Mesenchymal stem cell (in vitro differentiated cells and primary cell): ENCODE measurements at regions not wholly inside any gene's neighbourhood (a gene's known extent, or its start where the extent isn't known, plus 50 kb on each side); places are given as distances from the start of the nearest gene placed in this dataset.

Source experiments
- DNase-seq: peaks from one replicate; pipeline ENCODE4 v3.0.0-alpha.2; 2013
- H2AFZ ChIP-seq: one replicate; pipeline ENCODE4 v1.6.1; 2013; ENCODE audit warnings: low read depth, mild to moderate bottlenecking, control low read depth, inconsistent platforms, low read length, moderate library complexity
- H2AK5ac ChIP-seq: 2 replicates; pipeline ENCODE4 v1.6.1; 2013; ENCODE audit warnings: low read length, moderate library complexity, mild to moderate bottlenecking, inconsistent platforms; ENCODE audit not compliant: severe bottlenecking
- H2BK120ac ChIP-seq: one replicate; pipeline ENCODE4 v1.6.1; 2013; ENCODE audit warnings: low read depth, mild to moderate bottlenecking, inconsistent platforms, low read length, moderate library complexity
- H2BK12ac ChIP-seq, 2 experiments: one replicate each; pipeline ENCODE4 v1.6.1; 2013; ENCODE audit warnings: inconsistent platforms in 2 of 2, low read length in 2 of 2, mild to moderate bottlenecking in 2 of 2, moderate library complexity in 2 of 2, control low read depth in 1 of 2
- H2BK15ac ChIP-seq: one replicate; pipeline ENCODE4 v1.6.1; 2013; ENCODE audit warnings: mild to moderate bottlenecking, low read depth, inconsistent platforms; ENCODE audit not compliant: poor library complexity, severe bottlenecking
- H2BK5ac ChIP-seq: 2 replicates; pipeline ENCODE4 v1.6.1; 2013; ENCODE audit warnings: low read depth, mild to moderate bottlenecking, low read length, control low read depth, inconsistent platforms; ENCODE audit not compliant: poor library complexity, severe bottlenecking
- H3K14ac ChIP-seq, 2 experiments: one replicate each; pipeline ENCODE4 v1.6.1; 2013; ENCODE audit warnings: inconsistent platforms in 2 of 2, low read length in 2 of 2, control low read depth in 1 of 2, mild to moderate bottlenecking in 1 of 2, moderate library complexity in 1 of 2
- H3K18ac ChIP-seq, 2 experiments: one replicate each; pipeline ENCODE4 v1.6.1; 2013; ENCODE audit warnings: inconsistent platforms in 2 of 2, low read length in 2 of 2, control low read depth in 1 of 2, low read depth in 1 of 2, mild to moderate bottlenecking in 1 of 2
- H3K23ac ChIP-seq, 2 experiments: one replicate each; pipeline ENCODE4 v1.6.1; 2013; ENCODE audit warnings: inconsistent platforms in 2 of 2, low read length in 2 of 2, mild to moderate bottlenecking in 2 of 2, moderate library complexity in 2 of 2, control low read depth in 1 of 2
- H3K27ac ChIP-seq: 2 replicates; pipeline ENCODE4 v1.5.1; 2013; ENCODE audit warnings: mild to moderate bottlenecking, moderate library complexity, low read length, control low read depth, inconsistent platforms; ENCODE audit not compliant: poor library complexity, severe bottlenecking
- H3K27me3 ChIP-seq, 2 experiments: 2 replicates each; pipeline versions ENCODE4 v1.6.1 to v1.7.0; 2013; ENCODE audit warnings: low read length in 2 of 2, mild to moderate bottlenecking in 2 of 2, moderate library complexity in 2 of 2, control low read depth in 1 of 2, inconsistent platforms in 1 of 2; ENCODE audit not compliant: control insufficient read depth in 1 of 2, insufficient read depth in 1 of 2
- H3K36me3 ChIP-seq, 2 experiments: 2 replicates each; pipeline versions ENCODE4 v1.6.1 to v1.7.0; 2013; ENCODE audit warnings: low read length in 2 of 2, control low read depth in 1 of 2, inconsistent platforms in 1 of 2, low read depth in 1 of 2, mild to moderate bottlenecking in 1 of 2; ENCODE audit not compliant: insufficient read depth in 2 of 2, control insufficient read depth in 1 of 2
- H3K4ac ChIP-seq, 2 experiments: one replicate each; pipeline ENCODE4 v1.6.1; 2013; ENCODE audit warnings: inconsistent platforms in 2 of 2, low read length in 2 of 2, mild to moderate bottlenecking in 2 of 2, moderate library complexity in 2 of 2, control low read depth in 1 of 2, low read depth in 1 of 2
- H3K4me1 ChIP-seq: 2 replicates; pipeline ENCODE4 v1.6.1; 2013; ENCODE audit warnings: low read depth, low read length, control low read depth; ENCODE audit not compliant: control insufficient read depth, insufficient read depth
- H3K4me2 ChIP-seq: 2 replicates; pipeline ENCODE4 v1.6.1; 2013; ENCODE audit warnings: low read length, mild to moderate bottlenecking, inconsistent platforms; ENCODE audit not compliant: poor library complexity, severe bottlenecking
- H3K4me3 ChIP-seq, 2 experiments: 2 replicates each; pipeline versions ENCODE4 v1.5.1 to v1.7.0; 2013; ENCODE audit warnings: low read length in 2 of 2, mild to moderate bottlenecking in 2 of 2, control low read depth in 1 of 2, low read depth in 1 of 2; ENCODE audit not compliant: insufficient read depth in 1 of 2
- H3K79me1 ChIP-seq: replicated peaks from 2 replicates; pipeline ENCODE4 v1.6.1; 2013; ENCODE audit warnings: mild to moderate bottlenecking, control low read depth, low read length, inconsistent platforms; ENCODE audit not compliant: poor library complexity, severe bottlenecking
- H3K9ac ChIP-seq: 2 replicates; pipeline ENCODE4 v1.7.0; 2013; ENCODE audit warnings: mild to moderate bottlenecking, low read length, moderate library complexity
- H3K9me3 ChIP-seq: 2 replicates; pipeline ENCODE4 v1.7.0; 2013; ENCODE audit warnings: mild to moderate bottlenecking, low read length; ENCODE audit not compliant: control insufficient read depth
- H4K8ac ChIP-seq: one replicate; pipeline ENCODE4 v1.6.1; 2013; ENCODE audit warnings: inconsistent platforms, mild to moderate bottlenecking, low read length, moderate library complexity
- H4K91ac ChIP-seq: one replicate; pipeline ENCODE4 v1.6.1; 2013; ENCODE audit warnings: mild to moderate bottlenecking, low read length, inconsistent platforms
- WGBS: methylation state at CpG from one replicate; pipeline ENCODE4 v1.1.7; 2013; ENCODE audit warnings: mixed read lengths; 5-methylcytosine and 5-hydroxymethylcytosine counted together

DNA sequence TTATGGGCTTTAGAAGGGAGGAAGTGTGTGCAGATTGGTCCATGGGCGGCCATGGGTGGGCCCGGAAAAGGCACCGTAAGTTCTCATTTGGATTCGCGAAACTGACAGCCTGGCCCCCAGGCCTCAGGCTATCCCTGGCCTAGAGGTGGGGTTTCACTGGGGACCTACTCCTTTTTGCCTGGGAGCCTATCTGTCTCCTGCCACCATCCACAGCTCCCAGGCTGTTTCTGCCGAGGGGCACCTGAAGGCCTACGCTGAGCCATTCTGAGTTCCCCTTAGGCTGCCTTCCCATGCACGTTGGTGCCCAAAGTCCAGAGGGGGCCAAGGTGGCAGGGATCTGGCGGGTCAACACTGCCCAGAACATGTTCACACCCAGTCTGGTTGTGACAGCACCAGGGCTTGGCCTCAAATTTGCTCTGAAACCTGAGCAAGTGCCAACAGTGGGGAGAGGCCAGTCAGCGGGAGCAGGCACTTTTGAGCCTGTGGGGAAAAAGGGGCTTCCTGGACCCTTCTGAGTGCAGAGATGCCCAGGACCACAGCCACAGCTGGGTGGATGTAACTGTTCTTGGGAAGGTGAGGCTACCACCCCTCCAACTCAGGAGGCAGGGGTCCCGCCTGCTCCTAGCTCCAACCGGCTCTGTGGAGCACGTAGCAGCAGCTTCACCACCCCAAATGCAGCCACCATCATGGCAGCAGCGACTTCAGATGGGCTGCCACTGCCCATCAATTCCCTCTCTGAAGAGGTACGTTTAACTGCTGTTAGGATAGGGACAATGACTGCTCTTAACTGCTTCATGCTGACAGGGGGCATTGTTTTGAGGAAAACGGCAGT, 73.6 kb upstream of the ZNF804A start:
- Histone ChIP-seq H2AK5ac (no peak overlapping the region), H3K27me3 (no peaks in the 10 kb centered on the region), H3K79me1 (no peaks in the 10 kb centered on the region), H2BK5ac (no peak overlapping the region), H2BK15ac (no peak overlapping the region), H2BK12ac (no peak overlapping the region), H2AFZ (no peak overlapping the region), H3K18ac (no peak overlapping the region), H4K8ac (no peak overlapping the region), H3K4me3 (no peak overlapping the region), H3K4me1 (no peaks in the 10 kb centered on the region), H3K9me3 (peaks cover 39% of the 10 kb centered on the region), H3K14ac (no peak overlapping the region), H3K27ac (no peak overlapping the region), H3K4me2 (no peak overlapping the region), H3K9ac (no peak overlapping the region), H2BK120ac (no peak overlapping the region), H3K23ac (peak overlapping the region in 1 of 2 experiments; percentile 11), H4K91ac (no peak overlapping the region), H3K4ac (no peak overlapping the region), H3K36me3 (no peaks in the 10 kb centered on the region)
- WGBS: 87% methylated on average over 16 of the region's 16 CpGs
- no peak for DNase-seq

DNA sequence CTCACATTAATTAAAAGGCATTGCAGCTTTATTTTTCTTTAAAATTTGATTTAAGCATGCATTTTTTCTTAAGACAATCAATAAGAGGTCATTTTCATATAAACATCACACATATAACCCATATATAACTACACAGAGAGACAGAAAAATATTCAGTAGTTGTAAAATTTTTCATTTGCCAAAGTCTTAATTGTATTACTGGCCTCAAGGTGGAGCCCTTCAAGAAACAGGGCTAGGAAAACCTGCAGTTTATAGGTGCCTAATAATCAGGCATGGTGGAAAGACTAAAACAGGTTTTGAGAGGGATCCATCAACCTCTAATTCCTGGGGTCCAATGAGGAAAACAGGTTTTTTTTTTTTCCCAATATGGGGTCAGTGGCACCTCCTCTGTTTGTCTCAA, 71.3 kb upstream of the ZNF804A start:
- Histone ChIP-seq H3K18ac (no peak overlapping the region), H3K23ac (no peak overlapping the region), H2BK12ac (no peak overlapping the region), H2BK120ac (no peak overlapping the region), H3K4me2 (no peak overlapping the region), H2AFZ (no peak overlapping the region), H3K4ac (no peak overlapping the region), H3K4me3 (no peak overlapping the region), H3K9me3 (peaks cover 39% of the 10 kb centered on the region), H3K36me3 (no peaks in the 10 kb centered on the region), H3K27ac (no peak overlapping the region), H3K27me3 (no peaks in the 10 kb centered on the region), H2BK15ac (no peak overlapping the region), H2BK5ac (no peak overlapping the region), H3K79me1 (no peaks in the 10 kb centered on the region), H3K9ac (no peak overlapping the region), H3K4me1 (no peaks in the 10 kb centered on the region), H4K91ac (no peak overlapping the region), H4K8ac (no peak overlapping the region), H3K14ac (no peak overlapping the region), H2AK5ac (no peak overlapping the region)
- no peak for DNase-seq

DNA sequence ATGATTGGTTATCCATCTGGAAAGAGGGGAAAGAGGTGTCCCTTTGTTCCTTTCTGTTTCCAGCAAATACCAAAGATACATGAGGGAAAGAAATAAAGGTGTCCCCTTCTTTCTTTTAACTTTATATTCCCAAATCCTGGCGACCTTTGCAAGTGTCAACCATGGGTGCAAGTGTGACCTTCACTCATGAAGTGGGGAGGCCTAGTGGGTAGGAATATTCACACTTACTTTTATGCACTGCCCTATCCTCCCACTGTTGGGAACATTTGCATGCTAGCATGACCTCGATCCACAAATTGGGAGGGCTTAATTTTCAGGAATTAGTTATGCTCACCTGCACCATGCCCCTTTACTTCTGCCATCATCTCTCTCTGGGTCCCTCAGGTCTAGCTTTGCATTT, 70.2 kb upstream of the ZNF804A start:
- H2BK12ac ChIP-seq: no peak overlapping the region
- DNase-seq: no peak
- WGBS: 55% methylated on average over 2 of the region's 2 CpGs

DNA sequence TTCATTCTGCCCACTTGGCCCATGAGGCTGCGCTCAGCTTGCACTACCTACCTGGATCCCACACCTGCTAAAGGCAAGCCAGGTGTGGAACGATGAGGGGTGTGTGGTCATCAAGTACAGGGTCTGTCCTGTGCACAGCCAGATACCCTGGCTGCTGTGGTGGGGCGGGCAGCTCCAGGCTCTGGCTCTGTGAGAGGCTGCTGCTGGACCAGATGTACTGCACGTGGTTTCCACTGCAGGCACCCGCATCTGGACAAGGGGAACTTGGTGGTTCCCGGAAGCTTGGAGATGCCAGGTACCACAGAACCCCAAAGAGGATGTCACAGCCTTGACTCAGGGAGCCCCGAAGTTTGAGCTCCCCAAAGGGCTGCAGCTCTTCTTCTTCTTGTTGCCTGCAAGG, 68.1 kb upstream of the ZNF804A start:
- H2BK15ac ChIP-seq: no peak overlapping the region
- no peak overlapping the region for H3K4me3 ChIP-seq
- no peak overlapping the region for H2BK12ac ChIP-seq
- H2BK120ac ChIP-seq: no peak overlapping the region
- no peak overlapping the region for H2BK5ac ChIP-seq
- H2AK5ac ChIP-seq: no peak overlapping the region
- H3K36me3 ChIP-seq: no peaks in the 10 kb centered on the region
- H3K4me1 ChIP-seq: no peaks in the 10 kb centered on the region
- WGBS: 84% methylated on average over 7 of the region's 7 CpGs
- peaks cover 35% of the 10 kb centered on the region for H3K9me3 ChIP-seq
- no peak for DNase-seq
- H3K27me3 ChIP-seq: no peaks in the 10 kb centered on the region
- no peak overlapping the region for H2AFZ ChIP-seq
- H3K27ac ChIP-seq: no peak overlapping the region
- no peaks in the 10 kb centered on the region for H3K79me1 ChIP-seq
- H3K14ac ChIP-seq: no peak overlapping the region
- H4K91ac ChIP-seq: no peak overlapping the region
- H3K18ac ChIP-seq: no peak overlapping the region
- H3K9ac ChIP-seq: no peak overlapping the region
- H3K4me2 ChIP-seq: no peak overlapping the region
- H3K23ac ChIP-seq: no peak overlapping the region
- H4K8ac ChIP-seq: no peak overlapping the region
- H3K4ac ChIP-seq: no peak overlapping the region

More for the DNA sequence above, 70.2 kb upstream of the ZNF804A start:
- Histone ChIP-seq H3K4me3 (peak overlapping the region in 1 of 2 experiments; percentile 18), H3K27me3 (no peaks in the 10 kb centered on the region), H3K4me2 (no peak overlapping the region), H4K91ac (no peak overlapping the region), H3K79me1 (no peaks in the 10 kb centered on the region), H2BK120ac (no peak overlapping the region), H2BK5ac (no peak overlapping the region), H2BK15ac (no peak overlapping the region), H3K18ac (no peak overlapping the region), H3K9ac (no peak overlapping the region), H3K27ac (no peak overlapping the region), H3K36me3 (no peaks in the 10 kb centered on the region), H3K4me1 (no peaks in the 10 kb centered on the region), H4K8ac (no peak overlapping the region), H3K14ac (no peak overlapping the region), H2AK5ac (no peak overlapping the region), H2AFZ (no peak overlapping the region), H3K9me3 (peaks cover 39% of the 10 kb centered on the region), H3K23ac (no peak overlapping the region), H3K4ac (no peak overlapping the region)
